B cell (primary cell): ENCODE measurements at regions not wholly inside any gene's neighbourhood (a gene's known extent, or its start where the extent isn't known, plus 50 kb on each side); places are given as distances from the start of the nearest gene placed in this dataset.

Source experiments
- CTCF ChIP-seq: fragments of 200-600 bp; IDR thresholded peaks from one replicate; pipeline ENCODE4 v1.8.0; 2022; ENCODE audit warnings: antibody characterized with exemption, mild to moderate bottlenecking
- EZH2 ChIP-seq: IDR thresholded peaks from 2 replicates; pipeline ENCODE4 v1.6.1; 2012; ENCODE audit warnings: borderline replicate concordance, low read depth, mild to moderate bottlenecking, moderate library complexity, low read length; ENCODE audit not compliant: insufficient read depth, poor library complexity, severe bottlenecking

- TF ChIP-seq CTCF (no peak), EZH2 (no peak)
Measured at GRCh38 chr11:112425121-112425520, 164.5 kb upstream of the PLET1 start.
